NCI-H69 (cell line): ENCODE measurements at regions not wholly inside any gene's neighbourhood (a gene's known extent, or its start where the extent isn't known, plus 50 kb on each side); places are given as distances from the start of the nearest gene placed in this dataset.
"Not testable (repeated sequence)": the region's sequence is repeated elsewhere in the genome, so short reads cannot be mapped to it uniquely, and the experiment has no call there.

ENCODE experiments used
- DNase-seq: peaks from one replicate; lab custom pipeline; 2025; lab: John Stamatoyannopoulos, UW

DNA sequence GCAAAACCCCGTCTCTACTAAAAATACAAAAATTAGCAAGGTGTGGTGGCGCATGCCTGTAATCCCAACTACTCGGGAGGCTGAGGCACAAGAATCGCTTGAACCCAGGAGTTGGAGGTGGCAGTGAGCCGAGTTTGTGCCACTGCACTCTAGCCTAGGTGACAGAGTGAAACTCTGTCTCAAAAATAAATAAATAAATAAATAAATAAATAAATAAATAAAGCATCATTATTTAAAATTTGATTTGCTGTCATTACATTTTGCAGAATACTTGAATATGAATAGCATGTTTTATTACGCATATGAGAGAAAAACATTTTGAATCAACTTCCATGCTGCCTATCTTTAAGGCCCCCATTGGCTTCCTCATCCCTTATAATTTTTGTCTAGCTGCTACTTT lies 53.4 kb upstream of the MED14 start:
- not testable (repeated sequence) for DNase-seq

GRCh38 chrX:40792433-40792832 lies 57.1 kb upstream of the MED14 start:
- no peak for DNase-seq

DNA sequence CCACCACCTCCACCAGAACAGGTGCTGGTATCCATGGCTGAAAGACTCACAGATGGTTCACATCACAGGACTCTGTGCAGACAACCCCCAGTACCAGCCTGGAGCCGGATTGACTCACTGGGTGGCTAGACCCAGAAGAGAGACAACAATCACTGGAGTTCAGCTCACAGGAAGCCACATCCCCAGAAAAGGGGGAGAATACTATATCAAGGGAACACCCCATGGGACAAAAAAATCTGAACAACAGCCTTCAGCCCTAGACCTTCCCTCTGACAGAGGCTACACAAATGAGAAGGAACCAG lies 59.4 kb upstream of the MED14 start:
- not testable (repeated sequence) for DNase-seq

DNA sequence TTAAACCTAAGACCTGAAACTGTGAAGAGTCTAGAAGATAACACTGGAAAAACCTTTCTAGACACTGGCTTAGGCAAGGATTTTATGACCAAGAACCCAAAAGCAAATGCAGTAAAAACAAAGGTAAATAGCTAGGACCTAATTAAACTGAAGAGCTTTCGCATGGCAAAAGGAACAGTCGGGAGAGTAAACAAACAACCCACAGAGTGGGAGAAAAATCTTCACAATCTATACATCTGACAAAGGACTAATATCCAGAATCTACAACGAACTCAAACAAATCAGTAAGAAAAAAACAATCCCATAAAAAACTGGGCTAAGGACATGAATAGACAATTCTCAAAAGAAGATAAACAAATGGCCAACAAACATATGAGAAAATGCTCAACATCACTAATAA lies 64.4 kb upstream of the MED14 start:
- not testable (repeated sequence) for DNase-seq

GRCh38 chrX:40805404-40805803 lies 70.1 kb upstream of the MED14 start:
- no peak for DNase-seq

DNA sequence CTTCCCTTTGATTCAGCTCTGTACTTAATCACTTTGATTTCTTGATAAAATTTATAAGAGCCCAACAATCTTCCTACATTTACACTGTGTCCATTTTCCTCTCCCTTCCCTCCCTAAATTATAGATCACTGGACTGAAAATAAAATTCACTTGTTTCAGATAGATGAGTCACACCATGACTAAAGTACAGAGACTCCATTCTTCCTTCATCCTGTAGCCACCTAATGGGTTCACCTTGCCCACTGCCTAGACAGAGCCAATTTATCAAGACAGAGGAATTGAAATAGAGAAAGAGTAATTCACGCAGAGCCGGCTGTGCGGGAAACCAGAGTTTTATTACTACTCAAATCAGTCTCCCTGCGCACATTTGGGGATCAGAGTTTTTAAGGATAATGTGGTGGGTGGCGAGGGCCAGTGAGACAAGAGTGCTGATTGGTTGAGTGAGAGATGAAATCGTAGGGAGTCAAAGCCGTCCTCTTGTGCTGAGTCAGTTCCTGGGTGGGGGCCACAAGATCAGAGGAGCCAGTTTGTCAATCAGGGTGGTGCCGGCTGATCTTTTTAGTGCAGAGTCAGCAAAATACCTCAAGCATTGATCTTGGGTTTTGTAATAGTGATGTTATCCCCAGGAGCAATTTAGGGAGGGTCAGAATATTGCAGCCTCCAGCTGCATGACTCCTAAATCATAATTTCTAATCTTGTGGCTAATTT lies 71.3 kb upstream of the MED14 start:
- no peak for DNase-seq

DNA sequence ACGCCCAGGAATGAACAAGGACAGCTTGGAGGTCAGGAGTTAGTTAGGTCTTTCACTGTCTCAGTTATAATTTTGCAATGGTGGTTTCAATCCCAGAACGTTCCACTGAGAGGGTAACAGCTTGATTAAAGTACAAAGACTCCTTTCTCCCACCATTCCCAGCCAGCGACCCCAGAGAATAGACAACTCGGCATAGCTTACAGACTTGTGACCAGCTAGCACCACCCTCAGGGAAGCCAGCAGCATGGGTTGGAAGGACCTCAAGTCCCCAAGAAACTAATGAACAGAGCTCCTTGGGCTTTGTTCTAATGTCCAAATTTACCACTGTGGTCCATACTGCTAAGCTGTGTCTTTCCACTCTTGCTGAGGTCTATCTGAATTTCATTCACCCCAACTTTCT lies 72.0 kb upstream of the MED14 start:
- no peak for DNase-seq

DNA sequence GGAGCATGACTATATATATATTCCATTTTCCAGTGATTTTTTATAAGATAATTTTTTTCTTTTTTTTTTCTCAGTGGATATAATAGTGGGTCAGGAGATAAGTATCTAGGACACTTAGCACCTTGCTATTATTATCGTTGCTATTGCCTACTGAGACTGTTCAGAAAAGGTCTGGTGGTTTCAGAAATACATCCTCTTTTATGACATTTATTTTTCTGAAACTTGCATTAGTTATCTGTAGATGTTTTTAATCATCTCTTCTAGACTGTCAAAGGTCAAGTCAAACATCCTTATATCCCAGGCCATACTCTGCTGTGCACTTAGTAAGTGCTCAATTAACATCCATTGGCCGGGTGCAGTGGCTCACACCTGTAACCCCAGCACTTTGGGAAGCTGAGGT lies 72.9 kb upstream of the MED14 start:
- no peak for DNase-seq

DNA sequence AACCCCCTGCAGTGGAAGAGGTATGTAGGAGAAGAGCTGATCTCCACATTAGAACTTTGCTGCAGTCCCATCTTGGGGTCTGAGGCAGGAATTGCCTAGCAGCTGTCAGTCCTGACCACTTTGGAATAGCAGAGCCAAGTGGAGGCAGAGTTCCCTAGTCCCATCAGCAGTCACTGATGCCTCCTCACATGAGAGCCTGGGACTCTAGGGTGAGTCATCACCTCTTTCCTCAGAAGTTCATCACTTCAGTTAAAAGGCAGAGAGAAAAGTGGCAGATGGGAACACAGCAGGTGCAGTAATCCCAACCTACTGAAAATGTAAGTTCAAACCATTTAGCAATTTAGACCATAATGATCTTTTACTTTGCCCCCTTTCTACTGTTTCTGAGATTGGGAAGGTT lies 73.9 kb upstream of the MED14 start:
- DNase-seq, result peak; percentile 85

GRCh38 chrX:40815045-40815444 lies 79.7 kb upstream of the MED14 start:
- not testable (repeated sequence) for DNase-seq

GRCh38 chrX:40816906-40817305 lies 81.6 kb upstream of the MED14 start:
- DNase-seq, result no peak

GRCh38 chrX:40818236-40818635 lies 82.9 kb upstream of the MED14 start:
- no peak for DNase-seq

DNA sequence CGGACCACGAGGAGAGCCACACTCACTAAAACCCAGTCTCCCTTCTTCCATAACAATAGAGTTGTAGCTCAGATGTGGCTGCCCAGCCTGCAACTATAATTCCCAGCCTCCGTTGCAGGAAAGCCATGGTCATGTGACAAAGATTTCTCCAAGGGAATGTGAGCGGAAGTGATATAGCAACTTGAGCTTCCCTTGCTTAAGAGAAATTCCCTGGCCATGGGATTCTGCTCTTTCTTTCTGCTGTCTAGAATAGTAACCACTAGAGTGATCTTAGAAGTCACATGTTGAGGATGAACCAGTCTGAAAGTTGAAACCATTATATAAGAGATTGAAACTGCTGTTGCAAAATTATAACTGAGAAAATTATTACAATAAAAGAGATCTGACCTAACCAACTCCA lies 86.4 kb upstream of the MED14 start:
- DNase-seq, result no peak

DNA sequence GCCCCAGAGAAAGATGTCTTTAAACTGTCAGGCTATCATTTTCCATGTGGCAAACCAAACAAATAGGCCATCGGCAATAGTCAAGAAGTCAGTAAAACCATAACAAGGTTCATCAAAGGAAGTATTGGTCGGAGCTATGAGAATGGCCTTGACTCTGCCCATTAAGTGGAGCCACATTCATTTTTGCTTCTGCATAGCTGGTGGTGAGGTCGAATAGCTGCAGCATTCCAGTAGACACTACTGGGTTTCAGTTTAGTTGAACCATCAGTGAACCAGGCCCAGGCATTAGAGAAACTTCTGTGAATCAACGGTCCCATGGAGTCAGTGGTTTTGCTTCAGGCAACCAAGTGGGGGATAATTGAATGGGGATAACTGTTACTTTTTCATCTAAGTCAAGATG lies 92.0 kb upstream of the MED14 start:
- no peak for DNase-seq

- no peak for DNase-seq
Observed at GRCh38 chrX:40831750-40832149, 96.4 kb upstream of the MED14 start.

GRCh38 chrX:40832723-40833122 lies 97.4 kb upstream of the MED14 start:
- no peak for DNase-seq

DNA sequence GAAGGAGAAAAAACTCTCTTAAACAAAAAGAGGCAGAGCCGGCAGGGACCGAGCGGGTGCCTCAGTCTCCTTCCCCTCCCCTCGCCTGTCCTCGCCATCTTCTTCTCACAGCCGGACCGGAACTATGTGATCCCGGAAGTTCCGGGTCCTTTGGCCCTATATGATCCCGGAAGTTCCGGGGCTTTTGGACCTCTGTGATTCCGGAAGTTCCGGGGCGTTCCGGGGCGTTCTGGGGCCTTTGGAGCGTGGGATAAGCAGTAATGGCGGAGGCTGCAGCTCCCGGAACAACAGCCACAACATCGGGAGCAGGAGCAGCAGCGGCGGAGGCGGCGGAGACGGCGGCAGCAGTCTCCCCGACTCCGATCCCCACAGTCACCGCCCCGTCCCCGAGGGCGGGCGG lies 98.9 kb upstream of the MED14 start:
- no peak for DNase-seq

DNA sequence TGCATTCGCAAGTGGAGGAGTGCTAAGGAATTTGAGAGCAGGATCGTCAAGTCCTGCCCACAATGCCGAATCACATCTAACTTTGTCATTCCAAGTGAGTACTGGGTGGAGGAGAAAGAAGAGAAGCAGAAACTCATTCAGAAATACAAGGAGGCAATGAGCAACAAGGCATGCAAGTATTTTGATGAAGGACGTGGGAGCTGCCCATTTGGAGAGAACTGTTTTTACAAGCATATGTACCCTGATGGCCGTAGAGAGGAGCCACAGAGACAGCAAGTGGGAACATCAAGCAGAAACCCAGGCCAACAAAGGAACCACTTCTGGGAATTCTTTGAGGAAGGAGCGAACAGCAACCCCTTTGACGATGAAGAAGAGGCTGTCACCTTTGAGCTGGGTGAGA lies 100.2 kb upstream of the MED14 start:
- DNase-seq, result no peak

GRCh38 chrX:40843643-40844042 lies 108.3 kb upstream of the MED14 start:
- DNase-seq, result no peak

- no peak for DNase-seq
Observed at GRCh38 chrX:40844471-40844870, 109.1 kb upstream of the MED14 start.

DNA sequence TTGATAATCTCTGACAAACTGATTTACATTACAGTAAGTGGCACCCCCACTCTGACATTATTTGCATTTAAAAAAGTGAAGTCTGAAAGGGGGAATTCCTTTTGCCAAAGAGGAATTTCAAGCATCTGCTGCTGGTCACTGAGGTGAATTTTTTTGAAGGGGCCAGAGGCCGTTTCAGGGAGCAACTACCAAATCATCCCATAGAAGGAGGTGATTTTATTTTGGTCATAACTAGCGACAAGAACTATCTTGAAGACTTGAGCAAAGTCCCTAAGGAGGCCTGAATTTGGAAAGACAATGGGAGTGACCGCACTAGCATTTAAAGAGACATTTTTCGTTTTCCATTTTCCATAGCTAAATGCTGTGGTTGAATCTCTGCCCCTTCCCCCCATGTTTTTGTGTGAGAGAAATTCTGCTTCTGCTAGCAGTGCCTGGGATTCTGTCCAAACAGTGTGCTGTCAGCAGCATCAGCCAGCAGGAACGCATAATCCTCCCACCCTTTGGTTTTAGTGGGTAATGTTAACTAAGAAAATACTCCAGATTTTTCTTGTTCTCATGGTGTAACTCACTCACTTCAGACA lies 110.1 kb upstream of the MED14 start:
- DNase-seq, result no peak

GRCh38 chrX:40849906-40850823 lies 114.8 kb upstream of the MED14 start:
- peak; percentile 47 for DNase-seq

GRCh38 chrX:40852586-40852985 lies 117.2 kb upstream of the MED14 start:
- DNase-seq, result no peak
